IMR-90 (cell line): ENCODE measurements at regions not wholly inside any gene's neighbourhood (a gene's known extent, or its start where the extent isn't known, plus 50 kb on each side); places are given as distances from the start of the nearest gene placed in this dataset.

Experiments
- RCOR1 ChIP-seq: IDR thresholded peaks from 2 replicates; pipeline ENCODE4 v1.6.1; 2012; ENCODE audit warnings: mild to moderate bottlenecking, low read length, improper control_type of control experiment; ENCODE audit not compliant: insufficient replicate concordance
- RFX5 ChIP-seq: IDR thresholded peaks from 2 replicates; pipeline ENCODE4 v1.8.0; 2012; ENCODE audit warnings: low read depth, mild to moderate bottlenecking, low read length, moderate library complexity
- TF ChIP-seq, protein P1 (sequence below): conservative IDR thresholded peaks from 2 replicates; pipeline ENCODE4 v1.5.1; 2012; ENCODE audit warnings: mild to moderate bottlenecking, low read depth, low read length, improper control_type of control experiment
- TF ChIP-seq, protein P2 (sequence below): fragments of 150-350 bp; IDR thresholded peaks from 2 replicates; pipeline ENCODE4 v1.6.1; 2017; ENCODE audit warnings: mild to moderate bottlenecking, antibody characterized with exemption, low read length, low read depth

DNA sequence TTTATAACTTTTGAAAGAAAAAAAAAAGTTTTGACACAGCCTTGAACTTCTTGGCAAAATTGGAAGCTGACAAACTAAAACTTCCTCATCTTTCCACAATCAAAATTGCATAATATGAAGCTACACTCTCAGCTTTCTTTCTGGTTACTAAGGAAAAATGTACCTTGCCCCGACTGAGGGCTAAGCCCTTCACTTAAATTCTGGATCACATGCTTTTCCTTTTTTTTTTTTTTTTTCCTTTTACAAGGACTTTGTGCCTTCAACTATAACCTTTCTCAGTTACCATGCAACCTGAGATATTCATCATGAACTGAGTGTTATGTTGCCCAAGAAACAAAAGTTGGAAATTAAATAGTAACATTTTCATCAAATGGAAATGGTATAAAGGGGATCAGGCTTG is 188.5 kb upstream of the CARD18 start:
- TF ChIP-seq RFX5, result no peak
- TF ChIP-seq RCOR1, result no peak
- TF ChIP-seq, protein P1, sequence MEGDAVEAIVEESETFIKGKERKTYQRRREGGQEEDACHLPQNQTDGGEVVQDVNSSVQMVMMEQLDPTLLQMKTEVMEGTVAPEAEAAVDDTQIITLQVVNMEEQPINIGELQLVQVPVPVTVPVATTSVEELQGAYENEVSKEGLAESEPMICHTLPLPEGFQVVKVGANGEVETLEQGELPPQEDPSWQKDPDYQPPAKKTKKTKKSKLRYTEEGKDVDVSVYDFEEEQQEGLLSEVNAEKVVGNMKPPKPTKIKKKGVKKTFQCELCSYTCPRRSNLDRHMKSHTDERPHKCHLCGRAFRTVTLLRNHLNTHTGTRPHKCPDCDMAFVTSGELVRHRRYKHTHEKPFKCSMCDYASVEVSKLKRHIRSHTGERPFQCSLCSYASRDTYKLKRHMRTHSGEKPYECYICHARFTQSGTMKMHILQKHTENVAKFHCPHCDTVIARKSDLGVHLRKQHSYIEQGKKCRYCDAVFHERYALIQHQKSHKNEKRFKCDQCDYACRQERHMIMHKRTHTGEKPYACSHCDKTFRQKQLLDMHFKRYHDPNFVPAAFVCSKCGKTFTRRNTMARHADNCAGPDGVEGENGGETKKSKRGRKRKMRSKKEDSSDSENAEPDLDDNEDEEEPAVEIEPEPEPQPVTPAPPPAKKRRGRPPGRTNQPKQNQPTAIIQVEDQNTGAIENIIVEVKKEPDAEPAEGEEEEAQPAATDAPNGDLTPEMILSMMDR, result no peak
- TF ChIP-seq, protein P2, sequence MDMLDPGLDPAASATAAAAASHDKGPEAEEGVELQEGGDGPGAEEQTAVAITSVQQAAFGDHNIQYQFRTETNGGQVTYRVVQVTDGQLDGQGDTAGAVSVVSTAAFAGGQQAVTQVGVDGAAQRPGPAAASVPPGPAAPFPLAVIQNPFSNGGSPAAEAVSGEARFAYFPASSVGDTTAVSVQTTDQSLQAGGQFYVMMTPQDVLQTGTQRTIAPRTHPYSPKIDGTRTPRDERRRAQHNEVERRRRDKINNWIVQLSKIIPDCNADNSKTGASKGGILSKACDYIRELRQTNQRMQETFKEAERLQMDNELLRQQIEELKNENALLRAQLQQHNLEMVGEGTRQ, result no peak
